HG02763 (cell line): ENCODE measurements at regions not wholly inside any gene's neighbourhood (a gene's known extent, or its start where the extent isn't known, plus 50 kb on each side); places are given as distances from the start of the nearest gene placed in this dataset.
"Not testable (repeated sequence)": the region's sequence is repeated elsewhere in the genome, so short reads cannot be mapped to it uniquely, and the experiment has no call there.

Experiments used
- ATAC-seq: cut with Tn5 transposase; IDR thresholded peaks from one replicate; pipeline ENCODE4 v1.9.1; 2021; ENCODE audit warnings: mild to moderate bottlenecking, moderate library complexity; ENCODE audit not compliant: unreplicated experiment

- ATAC-seq, result no peak
Measured at GRCh38 chr4:111020476-111020875, 397.6 kb upstream of the PITX2 start.

GRCh38 chr4:111020961-111021360, 398.1 kb upstream of the PITX2 start:
- ATAC-seq, result no peak

GRCh38 chr4:111022758-111023157, 399.9 kb upstream of the PITX2 start:
- no peak for ATAC-seq

DNA sequence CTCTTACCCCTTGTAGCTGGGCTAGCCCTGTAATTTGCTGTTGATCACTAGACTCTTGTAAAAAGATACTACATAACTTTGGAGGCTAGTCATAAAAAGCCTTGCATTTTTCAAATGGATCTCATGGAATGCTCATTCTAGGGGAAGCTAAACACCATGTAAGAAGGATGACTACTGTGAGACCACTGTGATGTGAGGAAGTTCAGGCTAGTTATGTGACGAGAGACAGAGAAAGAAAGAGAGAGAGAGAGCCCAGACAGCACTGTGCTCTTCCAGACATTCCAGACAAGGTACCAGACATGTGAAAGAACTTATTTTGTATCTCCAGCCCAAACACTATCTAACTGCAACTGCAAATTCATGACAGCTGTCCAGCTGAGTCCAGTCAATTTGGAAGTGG, 404.6 kb upstream of the PITX2 start:
- ATAC-seq, result no peak

- ATAC-seq, result no peak
Measured at GRCh38 chr4:111028795-111029194, 405.9 kb upstream of the PITX2 start.

- ATAC-seq, result no peak
Measured at GRCh38 chr4:111031001-111031579, 408.2 kb upstream of the PITX2 start.

DNA sequence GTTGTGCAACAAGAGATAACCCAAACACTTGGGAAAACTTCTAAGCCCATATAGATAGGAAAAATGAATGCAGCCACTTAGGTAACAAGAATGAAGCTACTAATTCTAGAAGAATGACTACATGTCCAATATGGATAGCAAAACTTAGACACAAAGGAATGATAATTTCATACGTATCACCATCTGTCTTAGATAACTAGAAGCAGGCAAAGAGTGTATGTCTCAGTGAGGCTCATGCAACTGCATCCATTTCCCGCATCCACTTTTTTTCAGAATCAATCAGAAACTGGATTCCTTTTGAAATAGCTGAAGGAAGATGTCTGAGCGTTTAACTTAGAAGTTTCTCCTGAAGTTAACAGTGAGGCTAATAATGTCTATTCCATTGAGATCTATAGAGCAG, 408.7 kb upstream of the PITX2 start:
- ATAC-seq, result no peak

DNA sequence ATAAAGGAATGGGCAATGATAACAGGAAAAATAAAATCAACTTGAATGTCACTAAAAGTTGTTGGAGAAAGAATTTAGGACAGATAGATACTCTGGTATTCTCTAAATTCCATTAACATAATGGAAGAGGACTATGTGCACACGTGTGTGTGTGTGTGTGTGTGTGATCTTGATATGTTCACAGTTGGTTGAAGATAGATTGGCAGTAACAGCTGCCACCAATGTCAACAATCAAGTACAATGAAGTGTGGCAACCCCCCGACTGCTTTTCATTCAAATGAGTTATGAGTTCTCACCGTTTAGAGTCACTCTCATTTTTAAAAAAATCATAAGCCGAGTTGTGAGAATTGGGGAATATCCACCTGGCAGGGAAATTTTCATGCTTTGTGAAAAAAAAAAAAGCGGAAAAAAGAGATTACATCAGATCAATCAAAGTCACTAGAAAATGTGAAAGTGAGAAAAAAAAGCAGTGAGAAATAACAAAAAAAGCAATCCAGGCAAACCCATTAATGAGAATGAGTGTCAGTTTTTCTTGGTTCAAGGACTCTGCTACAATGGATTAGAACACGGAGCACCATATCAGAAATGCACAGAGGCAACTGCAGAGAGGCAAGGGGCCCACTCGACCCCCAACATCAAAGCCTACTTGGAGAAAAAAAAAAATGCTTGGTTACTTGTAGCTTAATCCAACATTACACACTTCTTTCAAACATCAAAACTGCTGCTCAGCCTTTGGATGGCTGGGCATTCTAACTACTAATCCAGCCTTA, 414.9 kb upstream of the PITX2 start:
- ATAC-seq, result no peak

GRCh38 chr4:111040904-111041303, 418.0 kb upstream of the PITX2 start:
- no peak for ATAC-seq

DNA sequence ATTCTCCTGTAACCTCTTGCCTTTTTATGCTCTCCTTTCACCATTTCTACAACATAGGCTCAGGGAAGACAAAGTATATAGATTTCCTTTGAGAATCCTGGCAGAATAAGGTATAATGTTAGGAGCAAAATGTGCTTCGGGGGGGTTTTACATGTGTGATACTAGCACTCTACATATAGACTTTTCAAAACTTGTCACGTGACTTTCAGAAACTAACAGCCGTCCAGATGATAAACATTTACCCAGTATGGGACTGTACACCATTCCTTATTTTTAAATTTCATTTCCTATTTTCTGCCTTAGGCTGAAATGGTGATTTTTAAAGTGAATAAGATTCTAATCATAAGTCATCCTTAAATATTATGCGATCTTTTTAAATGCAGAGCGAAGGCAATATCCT, 420.4 kb upstream of the PITX2 start:
- no peak for ATAC-seq

GRCh38 chr4:111045992-111046391, 423.1 kb upstream of the PITX2 start:
- no peak for ATAC-seq

DNA sequence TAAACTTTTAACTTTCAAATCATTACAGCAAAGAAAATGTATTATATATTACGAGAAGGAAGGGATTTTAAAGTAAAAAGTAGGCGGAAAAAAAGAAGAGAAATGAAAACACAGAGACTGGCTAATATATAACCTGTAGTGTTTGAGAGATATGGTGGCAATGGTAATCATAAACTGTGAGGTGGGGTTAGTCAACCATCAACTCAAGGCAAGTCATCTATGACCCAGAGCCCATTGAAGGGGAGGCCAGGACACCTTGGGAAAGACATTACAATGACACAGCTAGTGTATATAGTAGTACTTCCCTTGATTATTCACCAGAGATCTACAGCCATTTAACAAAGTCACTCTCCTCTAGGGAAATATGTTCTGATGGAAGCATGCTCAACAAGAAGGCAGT, 423.9 kb upstream of the PITX2 start:
- ATAC-seq, result no peak

DNA sequence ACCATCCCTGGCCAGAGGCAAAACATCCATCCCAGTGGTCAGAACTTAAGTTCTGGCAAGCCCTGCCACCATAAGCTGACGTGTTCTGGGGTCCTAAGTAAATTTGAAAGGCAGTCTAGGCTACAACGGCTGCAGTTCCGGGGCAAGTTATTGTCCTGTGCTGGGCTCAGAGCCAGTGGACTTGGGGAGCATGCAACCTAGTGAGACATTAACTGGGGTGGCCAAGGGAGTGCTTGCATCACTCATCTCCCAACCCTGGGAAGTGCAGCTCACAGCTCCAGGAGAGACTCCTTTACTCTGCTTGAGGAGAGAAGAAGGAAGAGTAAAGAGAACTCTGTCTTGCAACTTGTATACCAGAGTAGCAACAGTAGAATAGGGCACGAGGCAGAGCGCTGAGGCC, 425.4 kb upstream of the PITX2 start:
- ATAC-seq, result no peak

- ATAC-seq, result no peak
Measured at GRCh38 chr4:111064342-111064993, 441.6 kb upstream of the PITX2 start.

GRCh38 chr4:111066001-111066400, 443.1 kb upstream of the PITX2 start:
- ATAC-seq, result no peak

DNA sequence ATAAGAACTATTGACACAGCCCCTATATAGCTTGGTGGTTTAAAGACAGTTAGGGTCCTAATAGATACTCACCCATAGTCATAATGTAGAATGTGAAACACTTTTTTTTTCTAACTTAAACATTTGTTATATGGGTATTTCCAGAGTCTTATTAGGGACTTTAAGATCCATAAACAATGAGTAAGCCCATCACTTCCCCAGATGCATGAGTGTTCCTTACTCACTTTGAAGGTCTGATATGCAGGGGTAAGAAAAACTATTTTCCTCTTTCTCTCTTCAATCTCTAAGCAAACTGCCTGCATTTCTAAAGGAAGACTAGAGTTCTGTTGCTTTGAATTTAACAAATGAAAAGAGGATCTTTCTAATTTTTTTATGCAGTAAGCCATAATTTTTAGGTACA, 443.6 kb upstream of the PITX2 start:
- ATAC-seq, result no peak

GRCh38 chr4:111066887-111067286, 444.0 kb upstream of the PITX2 start:
- ATAC-seq, result no peak

GRCh38 chr4:111068883-111069282, 446.0 kb upstream of the PITX2 start:
- ATAC-seq, result no peak

DNA sequence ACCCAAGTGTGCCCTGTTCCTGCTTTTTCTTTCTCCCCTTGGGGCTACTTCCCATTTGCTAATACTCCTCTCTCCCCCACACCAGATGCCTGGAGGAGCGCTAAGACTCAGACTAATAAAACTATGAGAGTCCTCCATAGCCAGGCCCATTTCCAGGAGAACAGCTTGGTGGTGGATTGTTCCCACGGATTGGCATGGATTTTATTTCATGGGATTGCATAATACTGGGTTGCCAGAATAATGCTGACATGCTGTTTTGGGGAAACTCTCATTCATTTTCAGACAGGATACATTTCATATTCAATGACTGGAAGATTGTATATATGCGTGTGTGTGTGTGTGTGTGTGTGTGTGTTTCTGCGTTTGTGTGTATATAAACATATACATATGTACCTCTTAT, 447.5 kb upstream of the PITX2 start:
- ATAC-seq, result no peak

- no peak for ATAC-seq
Measured at GRCh38 chr4:111074523-111075114, 451.7 kb upstream of the PITX2 start.

GRCh38 chr4:111076299-111076698, 453.4 kb upstream of the PITX2 start:
- not testable (repeated sequence) for ATAC-seq

DNA sequence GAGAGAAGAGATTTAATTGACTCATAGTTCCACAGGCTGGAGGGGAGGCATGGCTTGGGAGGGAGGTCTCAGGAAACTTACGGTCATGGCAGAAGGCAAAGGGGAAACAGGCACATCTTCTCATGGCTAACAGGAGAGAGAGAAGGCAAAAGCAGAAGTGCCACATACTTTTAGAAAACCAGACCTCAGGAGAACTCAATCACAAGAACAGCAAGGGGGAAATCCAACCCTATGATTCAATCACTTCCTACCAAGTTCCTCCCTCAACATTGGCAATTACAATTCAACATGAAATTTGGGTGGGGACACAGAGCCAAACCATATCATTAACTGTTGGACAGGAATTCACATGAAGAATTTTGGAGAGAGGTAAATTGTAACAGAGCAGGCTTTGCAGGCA, 485.3 kb upstream of the PITX2 start:
- ATAC-seq, result no peak
